GM18858 (cell line): ENCODE measurements at regions not wholly inside any gene's neighbourhood (a gene's known extent, or its start where the extent isn't known, plus 50 kb on each side); places are given as distances from the start of the nearest gene placed in this dataset.

Experiments
- ATAC-seq: cut with Tn5 transposase; IDR thresholded peaks from one replicate; pipeline ENCODE4 v1.9.1; 2021; ENCODE audit not compliant: unreplicated experiment

- no peak for ATAC-seq
Measured at GRCh38 chr5:38032149-38032548, 192.3 kb upstream of the GDNF start.

GRCh38 chr5:38031304-38031703 is 191.5 kb upstream of the GDNF start:
- ATAC-seq = no peak

- ATAC-seq = no peak
Measured at GRCh38 chr5:38029397-38030065, 189.7 kb upstream of the GDNF start.

GRCh38 chr5:38023799-38024198 is 184.0 kb upstream of the GDNF start:
- ATAC-seq = no peak

GRCh38 chr5:38023371-38023770 is 183.5 kb upstream of the GDNF start:
- ATAC-seq = no peak

GRCh38 chr5:38022631-38023030 is 182.8 kb upstream of the GDNF start:
- no peak for ATAC-seq

DNA sequence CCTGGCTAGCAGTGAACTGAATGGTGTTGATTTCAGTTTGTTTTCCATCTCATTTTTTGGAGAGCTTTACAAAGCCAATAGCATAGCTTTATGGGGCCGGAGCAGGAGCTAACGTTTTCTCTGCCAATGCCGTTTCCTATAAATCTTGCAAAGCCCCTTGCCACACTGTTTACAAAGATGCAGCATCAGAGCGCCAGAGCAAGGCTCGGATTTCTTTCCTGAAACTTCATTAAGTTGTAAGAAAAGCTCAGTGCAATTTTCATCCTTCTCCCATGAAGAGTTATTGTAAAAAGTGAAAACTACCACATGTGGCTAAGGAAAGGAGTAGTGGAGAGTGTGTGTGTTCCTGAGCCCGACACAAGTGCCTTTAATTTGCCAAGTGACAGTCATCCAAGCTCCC is 178.2 kb upstream of the GDNF start:
- ATAC-seq = no peak

DNA sequence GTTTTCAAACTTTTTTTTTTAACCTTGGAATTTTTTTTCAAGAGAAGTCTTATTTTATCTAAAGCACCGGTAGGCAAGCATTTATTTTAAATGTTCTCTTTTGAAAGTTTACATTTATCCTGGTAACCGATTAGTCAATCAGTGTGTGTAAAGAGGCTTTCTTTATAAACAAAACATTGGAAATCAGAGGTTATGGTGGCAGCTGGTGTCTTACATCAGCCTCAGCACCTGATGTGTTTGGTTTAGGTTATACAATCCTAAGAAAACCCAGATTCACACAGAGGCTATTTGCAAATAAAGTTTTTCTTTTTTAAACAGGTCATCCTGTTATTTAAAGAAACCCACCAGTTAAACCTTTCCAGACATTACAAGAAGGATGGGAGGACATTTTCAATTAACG is 173.3 kb upstream of the GDNF start:
- ATAC-seq = no peak

DNA sequence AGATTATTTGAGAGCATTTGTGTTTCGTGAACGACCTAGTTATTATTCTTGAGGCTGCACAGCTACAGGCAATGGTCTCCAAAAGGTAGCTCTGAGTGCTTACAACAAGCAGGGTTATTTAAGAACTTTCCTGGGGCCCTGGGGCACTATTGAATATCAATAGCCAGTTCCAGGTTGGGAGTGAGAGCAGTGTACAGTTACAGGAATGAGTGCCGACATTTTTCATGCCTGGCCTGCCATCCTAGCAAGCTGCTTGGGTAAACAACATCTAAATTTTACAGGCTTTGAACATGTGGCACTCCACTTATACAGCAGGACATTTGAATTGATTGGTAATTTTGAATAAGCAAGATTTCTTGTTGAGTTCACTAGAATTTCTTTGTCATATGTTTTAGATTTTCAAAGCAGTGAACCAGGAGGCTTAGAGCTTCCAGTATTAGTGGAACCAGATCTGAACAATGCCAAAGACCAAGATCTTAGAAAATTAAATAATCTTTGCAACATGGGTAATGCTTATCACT is 171.9 kb upstream of the GDNF start:
- ATAC-seq = no peak

- no peak for ATAC-seq
Measured at GRCh38 chr5:38009749-38010358, 170.0 kb upstream of the GDNF start.

DNA sequence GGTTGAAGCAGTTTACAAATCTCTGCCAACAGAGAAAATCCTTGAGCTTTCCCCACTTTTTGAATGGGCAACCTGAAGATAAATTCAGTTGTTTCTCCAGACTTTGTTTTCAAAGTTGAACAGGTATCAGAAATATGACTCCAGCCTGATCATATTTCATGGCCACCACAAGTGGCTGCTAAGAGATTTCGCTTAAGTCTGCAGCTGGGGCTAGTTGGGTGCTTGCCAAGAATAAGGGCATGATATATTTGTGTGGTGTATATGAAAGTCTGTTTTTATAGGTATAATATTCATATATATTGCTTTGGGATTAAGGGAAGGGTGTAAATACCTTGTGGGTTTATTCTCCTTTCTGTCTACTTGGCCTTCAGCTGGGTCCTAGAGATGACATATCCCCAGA is 168.4 kb upstream of the GDNF start:
- ATAC-seq = no peak

- ATAC-seq = no peak
Measured at GRCh38 chr5:37999593-37999992, 159.8 kb upstream of the GDNF start.

DNA sequence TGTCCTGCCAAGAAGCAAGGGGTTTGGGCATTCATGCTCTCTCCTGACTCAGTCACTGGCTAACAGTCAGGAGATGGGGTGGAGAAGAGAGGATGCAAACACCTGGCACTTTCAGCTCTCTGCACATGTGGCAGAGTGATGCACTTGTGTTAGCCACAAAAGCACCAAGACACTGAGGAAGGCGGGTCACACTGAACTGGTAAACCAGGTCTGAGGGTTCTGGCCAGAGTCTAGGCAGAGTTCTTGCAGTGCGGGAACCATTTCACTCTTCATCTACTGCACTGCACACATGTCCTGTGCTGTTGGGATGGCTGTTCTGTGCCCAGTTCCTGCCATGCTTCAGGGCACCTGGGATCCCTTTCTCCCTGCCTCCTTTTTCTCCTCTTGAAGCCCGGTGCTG is 157.1 kb upstream of the GDNF start:
- no peak for ATAC-seq

GRCh38 chr5:37994729-37995128 is 154.9 kb upstream of the GDNF start:
- no peak for ATAC-seq

DNA sequence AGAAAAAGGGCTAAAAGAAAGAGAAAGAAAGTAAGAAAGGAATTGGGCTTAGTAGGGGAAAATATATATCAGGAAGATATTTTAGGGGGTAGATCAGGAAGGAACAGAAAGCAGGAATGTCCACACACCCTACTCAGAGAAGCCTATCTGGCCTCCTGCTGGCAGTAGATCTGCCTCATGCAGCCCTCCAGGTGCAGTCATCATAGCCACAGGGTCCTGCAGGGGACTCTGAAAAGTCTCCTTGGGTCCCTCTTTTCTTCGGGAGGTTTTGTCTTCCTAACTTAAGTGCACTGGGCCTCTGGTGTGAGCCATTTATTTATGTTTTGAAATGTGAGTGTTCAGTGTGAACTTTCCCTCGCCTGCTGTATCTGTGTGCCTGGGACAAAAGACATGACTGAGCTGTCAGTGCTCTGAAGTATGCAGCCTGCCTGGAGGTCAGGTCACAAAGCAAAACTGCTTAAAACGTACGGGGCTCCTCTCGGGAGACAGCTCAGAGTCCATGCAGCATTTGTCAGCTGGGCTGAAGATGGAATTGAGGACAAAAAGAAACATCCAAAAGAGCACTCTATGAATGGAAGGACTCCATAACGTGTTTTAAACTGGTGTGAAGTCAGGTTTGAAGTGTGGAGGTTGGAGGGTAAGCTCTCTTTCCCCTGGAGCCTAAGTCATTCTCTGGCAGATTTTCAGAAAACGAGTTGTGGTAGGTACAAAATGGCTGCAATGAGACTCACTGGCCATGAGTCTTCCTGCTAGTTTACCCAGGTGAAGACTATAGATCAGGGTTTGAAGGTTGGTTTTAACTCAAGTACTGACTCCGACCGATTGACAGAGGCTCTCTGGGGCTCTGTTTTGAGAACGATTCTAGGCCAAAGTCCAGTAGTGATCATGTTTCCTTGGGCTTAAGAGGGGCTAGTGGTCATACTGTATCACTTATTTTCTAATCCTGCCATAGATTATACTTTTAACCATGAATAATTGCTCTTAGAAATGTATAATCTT is 151.8 kb upstream of the GDNF start:
- ATAC-seq = no peak

DNA sequence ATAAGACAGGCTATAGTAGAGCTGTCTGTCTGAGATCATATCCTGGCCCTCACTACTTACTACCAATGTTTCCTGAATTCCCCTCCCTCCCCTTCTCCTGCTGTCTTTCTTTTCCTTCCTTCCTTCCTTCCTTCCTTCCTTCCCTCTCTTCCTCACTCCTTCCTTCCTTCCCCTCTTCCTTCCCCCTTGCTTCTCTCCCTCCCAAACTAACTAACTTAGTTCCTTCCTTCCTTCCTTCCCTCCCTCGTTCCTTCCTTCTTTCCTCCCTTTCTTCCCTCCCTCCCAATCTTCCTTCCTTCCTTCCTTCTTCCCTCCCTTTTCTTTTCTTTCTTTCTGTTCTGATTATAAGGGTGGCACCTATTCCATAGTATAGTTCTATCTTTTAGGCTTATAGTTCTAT is 150.0 kb upstream of the GDNF start:
- no peak for ATAC-seq

DNA sequence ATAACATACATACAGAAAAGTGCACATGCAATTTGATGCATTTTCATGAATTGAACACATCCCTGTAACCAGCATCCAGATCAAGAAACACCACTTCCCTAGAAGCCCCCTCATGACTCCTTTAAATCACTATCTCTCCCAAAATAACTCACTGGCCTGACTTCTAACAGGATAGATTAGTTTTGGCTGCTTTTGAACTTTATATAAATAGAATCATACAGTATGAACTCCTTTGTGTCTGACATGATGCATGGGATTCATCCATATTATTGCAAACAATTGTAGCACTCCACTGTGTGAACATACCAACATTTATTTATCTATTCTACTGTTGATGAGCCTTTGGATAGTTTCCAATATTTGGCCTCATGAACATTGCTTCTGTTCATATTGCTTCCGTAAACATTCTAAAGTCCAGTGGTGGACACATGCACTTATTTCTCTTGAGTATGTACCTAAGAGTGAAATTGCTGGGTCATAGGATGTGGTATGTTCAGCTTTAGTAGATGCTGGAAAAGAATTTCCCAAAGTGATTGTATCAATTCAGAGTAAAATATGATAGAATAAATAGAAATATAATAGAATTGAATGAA is 148.7 kb upstream of the GDNF start:
- ATAC-seq = no peak

GRCh38 chr5:37984300-37984699 is 144.5 kb upstream of the GDNF start:
- ATAC-seq = no peak

DNA sequence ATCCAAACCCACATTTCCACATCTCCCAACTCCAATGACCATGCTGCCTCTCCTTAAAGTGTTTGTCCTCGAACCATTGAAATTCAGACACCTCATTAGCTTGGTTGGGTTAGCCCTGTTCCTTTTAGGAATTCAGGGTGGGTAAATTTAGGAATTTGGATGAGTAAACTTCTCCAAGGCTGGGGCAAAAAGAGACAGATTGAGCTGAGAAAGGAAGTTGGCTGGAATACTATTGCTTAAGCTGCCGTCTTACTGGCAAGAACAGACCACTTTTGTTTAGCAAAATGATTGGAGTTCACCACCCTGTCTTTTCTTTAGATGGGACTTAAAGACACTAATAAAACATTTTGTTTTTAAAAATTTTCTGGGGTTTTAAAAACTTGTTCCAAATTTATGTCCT is 143.6 kb upstream of the GDNF start:
- no peak for ATAC-seq

DNA sequence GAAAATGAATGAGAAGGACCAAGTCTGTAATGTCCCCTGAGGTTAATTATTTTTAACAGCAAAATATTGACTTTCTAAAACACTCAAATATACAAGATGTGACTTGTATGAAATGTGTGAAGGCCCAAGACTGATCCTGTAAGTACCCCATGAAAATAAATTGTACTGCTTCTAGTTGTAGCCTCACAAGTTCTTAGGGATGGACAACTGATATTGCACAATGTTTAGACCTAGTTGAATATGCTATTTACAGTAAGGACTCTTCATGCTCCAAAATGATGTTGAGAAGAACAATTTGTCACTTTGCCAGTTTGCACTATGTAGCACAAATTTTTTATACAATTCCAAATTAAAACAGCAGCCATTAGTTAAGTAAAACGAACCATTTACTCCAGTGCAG is 139.7 kb upstream of the GDNF start:
- no peak for ATAC-seq

GRCh38 chr5:37975531-37975930 is 135.7 kb upstream of the GDNF start:
- no peak for ATAC-seq
